SK-N-SH (cell line): ENCODE measurements at regions not wholly inside any gene's neighbourhood (a gene's known extent, or its start where the extent isn't known, plus 50 kb on each side); places are given as distances from the start of the nearest gene placed in this dataset.

Experiments
- CTCF ChIA-PET: fragments of 300-600, 350-600 bp; formaldehyde crosslinking; extraction: SDS; loops from one replicate; lab custom pipeline; 2021; lab: Yijun Ruan, JAX
- POLR2A ChIA-PET: fragments of 350-600 bp; sonication (Branson Sonifier 250); formaldehyde crosslinking; extraction: SDS; loops from one replicate; lab custom pipeline; 2020; ENCODE audit warnings: antibody characterized with exemption, inconsistent platforms; lab: Yijun Ruan, JAX
- DNase-seq: peaks from one replicate; pipeline ENCODE4 v3.0.0; 2012
- H2AFZ ChIP-seq: fragments of 200-600 bp; sonication (generic); 2 replicates; pipeline ENCODE4 v1.8.1; 2016; ENCODE audit warnings: antibody characterized with exemption, mild to moderate bottlenecking, low read depth
- H3F3A ChIP-seq: fragments of 200-600 bp; sonication (generic); replicated peaks from 2 replicates; pipeline ENCODE3; 2016; ENCODE audit warnings: antibody characterized with exemption, mild to moderate bottlenecking; ENCODE audit not compliant: insufficient read depth
- H3K27ac ChIP-seq, 2 experiments: fragments of 200-500 bp in 1 of 2; fragments of 200-600 bp in 1 of 2; sonication (Bioruptor generic) in 1 of 2; sonication (generic), shearing (Covaris generic) in 1 of 2; 2 replicates each; pipeline versions ENCODE4 v1.5.1 to v1.6.1; 2014 to 2016; ENCODE audit warnings: low read depth in 2 of 2, inconsistent platforms in 1 of 2, low read length in 1 of 2, mild to moderate bottlenecking in 1 of 2, mixed read lengths in 1 of 2
- H3K27me3 ChIP-seq: fragments of 200-600 bp; sonication (generic), shearing (Covaris generic); 2 replicates; pipeline ENCODE4 v1.6.1; 2016; ENCODE audit warnings: mixed run types; ENCODE audit not compliant: insufficient read depth
- H3K36me3 ChIP-seq, 2 experiments: fragments of 200-500 bp in 1 of 2; fragments of 200-600 bp in 1 of 2; sonication (Bioruptor generic) in 1 of 2; sonication (generic) in 1 of 2; replicated peaks in 1 of 2; 2 replicates each; pipeline versions ENCODE3 to v1.5.1; 2014 to 2016; ENCODE audit warnings: low read length in 1 of 2, mild to moderate bottlenecking in 1 of 2; ENCODE audit not compliant: insufficient read depth in 2 of 2, control insufficient read depth in 1 of 2
- H3K4me1 ChIP-seq, 2 experiments: fragments of 200-500 bp in 1 of 2; fragments of 200-600 bp in 1 of 2; sonication (Bioruptor generic) in 1 of 2; sonication (generic), shearing (Covaris generic) in 1 of 2; 2 replicates each; pipeline versions ENCODE4 v1.5.1 to v1.6.1; 2014 to 2016; ENCODE audit warnings: low read depth in 1 of 2, low read length in 1 of 2, mixed run types in 1 of 2; ENCODE audit not compliant: insufficient read depth in 2 of 2, control insufficient read depth in 1 of 2
- H3K4me2 ChIP-seq: fragments of 200-600 bp; sonication (generic), shearing (Covaris generic); 2 replicates; pipeline ENCODE4 v1.6.1; 2017; ENCODE audit warnings: mixed run types
- H3K4me3 ChIP-seq, 2 experiments: fragments of 200-500 bp in 1 of 2; fragments of 200-600 bp in 1 of 2; sonication (Bioruptor generic) in 1 of 2; sonication (generic), shearing (Covaris generic) in 1 of 2; 2 replicates each; pipeline versions ENCODE4 v1.5.1 to v1.8.1; 2014 to 2016; ENCODE audit warnings: low read depth in 2 of 2, inconsistent platforms in 1 of 2, low read length in 1 of 2, mild to moderate bottlenecking in 1 of 2, mixed read lengths in 1 of 2, moderate library complexity in 1 of 2
- H3K79me2 ChIP-seq: fragments of 200-600 bp; sonication (generic); 2 replicates; pipeline ENCODE4 v1.8.1; 2017; ENCODE audit warnings: mild to moderate bottlenecking; ENCODE audit not compliant: insufficient read depth
- H3K9ac ChIP-seq: fragments of 200-600 bp; sonication (generic); 2 replicates; pipeline ENCODE4 v1.6.1; 2017; ENCODE audit warnings: mixed run types
- H3K9me2 ChIP-seq: fragments of 200-600 bp; sonication (generic); 2 replicates; pipeline ENCODE4 v1.6.1; 2017; ENCODE audit warnings: mixed run types
- H3K9me3 ChIP-seq: fragments of 200-600 bp; sonication (generic); 2 replicates; pipeline ENCODE4 v1.6.1; 2017; ENCODE audit warnings: mixed run types, mild to moderate bottlenecking, moderate library complexity
- H4K20me1 ChIP-seq: fragments of 200-600 bp; sonication (generic); 2 replicates; pipeline ENCODE4 v1.6.1; 2017; ENCODE audit warnings: mild to moderate bottlenecking, mixed run types; ENCODE audit not compliant: insufficient read depth
- CHD2 ChIP-seq: fragments of 150-350 bp; IDR thresholded peaks from 2 replicates; pipeline ENCODE4 v1.6.1; 2018; ENCODE audit warnings: low read length; ENCODE audit not compliant: partially characterized antibody
- ELF1 ChIP-seq: IDR thresholded peaks from 2 replicates; pipeline ENCODE4 v1.4.0; 2012
- EZH2phosphoT487 ChIP-seq: fragments of 200-600 bp; sonication (generic); IDR thresholded peaks from 2 replicates; pipeline ENCODE4 v1.6.1; 2017; ENCODE audit warnings: low read depth, mixed run types, mild to moderate bottlenecking, antibody characterized with exemption, moderate library complexity, borderline replicate concordance
- FOSL2 ChIP-seq: IDR thresholded peaks from 2 replicates; pipeline ENCODE4 v1.4.0; 2012; ENCODE audit warnings: low read depth, mild to moderate bottlenecking, moderate library complexity, borderline replicate concordance
- GABPA ChIP-seq: IDR thresholded peaks from 2 replicates; pipeline ENCODE4 v1.4.0; 2012; ENCODE audit warnings: low read depth, mild to moderate bottlenecking
- GATA2 ChIP-seq: sonication (generic); formaldehyde crosslinking; IDR thresholded peaks from 2 replicates; pipeline ENCODE4 v1.5.0; 2020; ENCODE audit warnings: mild to moderate bottlenecking, missing genetic modification reagents
- JUND ChIP-seq: IDR thresholded peaks from 2 replicates; pipeline ENCODE4 v1.4.0; 2012
- MAX ChIP-seq: IDR thresholded peaks from 2 replicates; pipeline ENCODE4 v1.4.0; 2012; ENCODE audit warnings: low read depth
- MXI1 ChIP-seq: IDR thresholded peaks from 2 replicates; pipeline ENCODE4 v1.6.1; 2012; ENCODE audit warnings: mild to moderate bottlenecking, low read depth, low read length, improper control_type of control experiment
- NFIC ChIP-seq: IDR thresholded peaks from 2 replicates; pipeline ENCODE4 v1.4.0; 2012; ENCODE audit warnings: borderline replicate concordance
- NRF1 ChIP-seq: IDR thresholded peaks from 2 replicates; pipeline ENCODE4 v1.6.1; 2012; ENCODE audit warnings: low read depth, mild to moderate bottlenecking, low read length
- PBX3 ChIP-seq: IDR thresholded peaks from 2 replicates; pipeline ENCODE4; 2012
- RAD21 ChIP-seq: IDR thresholded peaks from 2 replicates; pipeline ENCODE4 v1.6.1; 2012; ENCODE audit warnings: mild to moderate bottlenecking, low read length
- SIN3A ChIP-seq: IDR thresholded peaks from 2 replicates; pipeline ENCODE4 v1.6.1; 2012; ENCODE audit warnings: low read depth, mild to moderate bottlenecking, low read length, moderate library complexity, borderline replicate concordance
- TAF1 ChIP-seq: IDR thresholded peaks from 2 replicates; pipeline ENCODE4 v1.6.1; 2012; ENCODE audit warnings: low read depth, mild to moderate bottlenecking, low read length, moderate library complexity, borderline replicate concordance
- WGBS: methylation state at CpG from one replicate; pipeline ENCODE4 v1.1.6; 2017; ENCODE audit warnings: low lambda C conversion rate; 5-methylcytosine and 5-hydroxymethylcytosine counted together
- TF ChIP-seq, protein P1 (sequence below): fragments of 150-350 bp; IDR thresholded peaks from 2 replicates; pipeline ENCODE4 v1.6.1; 2017; ENCODE audit warnings: antibody characterized with exemption, low read length, low read depth, borderline replicate concordance
- TF ChIP-seq, protein P2 (sequence below): IDR thresholded peaks from 2 replicates; pipeline ENCODE4 v1.4.0; 2012; ENCODE audit warnings: low read depth, borderline replicate concordance

- Histone ChIP-seq H3K27me3 (no peaks in the 10 kb centered on the region), H3K4me2 (no peak overlapping the region), H3F3A (no peaks in the 10 kb centered on the region), H3K79me2 (no peaks in the 10 kb centered on the region), H3K9me2 (no peaks in the 10 kb centered on the region), H3K4me1 (no peaks in the 10 kb centered on the region), H3K9ac (no peak overlapping the region), H3K9me3 (no peaks in the 10 kb centered on the region), H4K20me1 (no peaks in the 10 kb centered on the region), H3K4me3 (no peak overlapping the region), H3K36me3 (no peaks in the 10 kb centered on the region), H2AFZ (no peak overlapping the region), H3K27ac (no peak overlapping the region)
- TF ChIP-seq PBX3 (no peak), RAD21 (no peak), NRF1 (no peak), SIN3A (no peak), NFIC (no peak), ELF1 (no peak), GATA2 (CRISPR knock-in tag) (no peak), MXI1 (no peak)
- TF ChIP-seq, protein P1, sequence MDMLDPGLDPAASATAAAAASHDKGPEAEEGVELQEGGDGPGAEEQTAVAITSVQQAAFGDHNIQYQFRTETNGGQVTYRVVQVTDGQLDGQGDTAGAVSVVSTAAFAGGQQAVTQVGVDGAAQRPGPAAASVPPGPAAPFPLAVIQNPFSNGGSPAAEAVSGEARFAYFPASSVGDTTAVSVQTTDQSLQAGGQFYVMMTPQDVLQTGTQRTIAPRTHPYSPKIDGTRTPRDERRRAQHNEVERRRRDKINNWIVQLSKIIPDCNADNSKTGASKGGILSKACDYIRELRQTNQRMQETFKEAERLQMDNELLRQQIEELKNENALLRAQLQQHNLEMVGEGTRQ = no peak
- WGBS = 98% methylated on average over 5 of the region's 5 CpGs
- DNase-seq = no peak
- POLR2A ChIA-PET = no interaction called here
- CTCF ChIA-PET = interaction anchor here (0.8 kb wide), 1 partner anchor 20 kb away, joined by 3 read pairs; no protein-coding TSS in a partner anchor
Measured at GRCh38 chr2:19109518-19109917, 248.9 kb downstream of the OSR1 start.

DNA sequence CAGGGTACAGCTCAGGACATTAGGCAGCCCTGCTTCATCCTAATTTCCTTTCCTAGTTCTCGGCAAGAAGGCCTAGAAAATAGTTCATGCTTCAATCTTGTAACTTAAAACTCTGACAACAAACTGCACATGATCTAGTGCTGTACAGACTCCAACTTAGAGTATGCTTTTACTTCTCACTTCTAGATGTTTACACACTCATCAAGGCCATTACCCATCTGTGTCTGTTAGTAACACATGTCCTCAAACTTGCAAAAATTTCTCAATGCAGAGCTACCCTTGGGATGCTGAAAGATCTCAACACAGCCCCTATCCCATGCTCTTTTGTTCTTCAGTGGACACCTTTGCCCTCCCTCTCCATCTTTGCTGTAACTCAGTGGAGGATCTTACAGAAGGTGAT is 252.0 kb downstream of the OSR1 start:
- Histone ChIP-seq H2AFZ (no peak overlapping the region), H3K9me2 (no peaks in the 10 kb centered on the region), H3K36me3 (no peaks in the 10 kb centered on the region), H3K9ac (no peak overlapping the region), H3K27ac (no peak overlapping the region), H3K9me3 (no peaks in the 10 kb centered on the region), H3K4me2 (no peak overlapping the region), H3F3A (no peaks in the 10 kb centered on the region), H3K4me3 (no peak overlapping the region), H3K27me3 (no peaks in the 10 kb centered on the region), H3K79me2 (no peaks in the 10 kb centered on the region), H3K4me1 (no peaks in the 10 kb centered on the region), H4K20me1 (no peaks in the 10 kb centered on the region)
- CTCF ChIA-PET = interaction anchor here (1.0 to 1.6 kb wide), 2 partner anchors 26 to 356 kb away, joined by 3 read pairs; no protein-coding TSS in a partner anchor
- no peak for DNase-seq
- TF ChIP-seq TAF1 = no peak
- no peak for TF ChIP-seq MAX
- TF ChIP-seq PBX3 = no peak
- TF ChIP-seq ELF1 = no peak
- TF ChIP-seq EZH2phosphoT487 = no peak
- TF ChIP-seq MXI1 = no peak
- no peak for TF ChIP-seq FOSL2
- TF ChIP-seq JUND = no peak
- no peak for TF ChIP-seq GABPA
- TF ChIP-seq, protein P2, sequence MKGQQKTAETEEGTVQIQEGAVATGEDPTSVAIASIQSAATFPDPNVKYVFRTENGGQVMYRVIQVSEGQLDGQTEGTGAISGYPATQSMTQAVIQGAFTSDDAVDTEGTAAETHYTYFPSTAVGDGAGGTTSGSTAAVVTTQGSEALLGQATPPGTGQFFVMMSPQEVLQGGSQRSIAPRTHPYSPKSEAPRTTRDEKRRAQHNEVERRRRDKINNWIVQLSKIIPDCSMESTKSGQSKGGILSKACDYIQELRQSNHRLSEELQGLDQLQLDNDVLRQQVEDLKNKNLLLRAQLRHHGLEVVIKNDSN = no peak
- TF ChIP-seq CHD2 = no peak
- no peak for TF ChIP-seq GATA2 (CRISPR knock-in tag)
- POLR2A ChIA-PET = no interaction called here
- WGBS = 75% methylated on average over 1 of the region's 1 CpG
